ENCODE measurements at regions not wholly inside any gene's neighbourhood (a gene's known extent, or its start where the extent isn't known, plus 50 kb on each side); places are given as distances from the start of the nearest gene placed in this dataset.

GRCh38 chr5:159550951-159551350, 220.7 kb upstream of the IL12B start:
- DNase-seq (ENCODE audit: insufficient read length, low spot score) (no peak), FAIRE-seq (no peak)
- TF ChIP-seq POU2F2 (IDR thresholded peaks at IDR 0.05; ENCODE audit: low read depth, low read length), result no peak
- no peak for TF ChIP-seq PAX5 (IDR thresholded peaks at IDR 0.05; ENCODE audit: insufficient read depth, low read length, severe bottlenecking)
- TF ChIP-seq POLR2A (IDR thresholded peaks at IDR 0.05; ENCODE audit: low read depth, low read length), result no peak
- no peak for TF ChIP-seq SPI1 (IDR thresholded peaks at IDR 0.05; ENCODE audit: low read depth, low read length)
- TF ChIP-seq POLR2AphosphoS5 (IDR thresholded peaks at IDR 0.05; ENCODE audit: low read depth, low read length), result no peak
- no peak for TF ChIP-seq TAF1 (IDR thresholded peaks at IDR 0.05; ENCODE audit: low read depth, low read length)

GRCh38 chr5:159552751-159553150, 222.5 kb upstream of the IL12B start:
- DNase-seq (ENCODE audit: insufficient read length, low spot score), result no peak
- FAIRE-seq, result no peak
- TF ChIP-seq POLR2AphosphoS5 (IDR thresholded peaks at IDR 0.05; ENCODE audit: low read depth, low read length) (no peak), POU2F2 (IDR thresholded peaks at IDR 0.05; ENCODE audit: low read depth, low read length) (no peak), SPI1 (IDR thresholded peaks at IDR 0.05; ENCODE audit: low read depth, low read length) (no peak), PAX5 (IDR thresholded peaks at IDR 0.05; ENCODE audit: insufficient read depth, low read length, severe bottlenecking) (no peak), POLR2A (IDR thresholded peaks at IDR 0.05; ENCODE audit: low read depth, low read length) (no peak), TAF1 (IDR thresholded peaks at IDR 0.05; ENCODE audit: low read depth, low read length) (no peak)

DNA sequence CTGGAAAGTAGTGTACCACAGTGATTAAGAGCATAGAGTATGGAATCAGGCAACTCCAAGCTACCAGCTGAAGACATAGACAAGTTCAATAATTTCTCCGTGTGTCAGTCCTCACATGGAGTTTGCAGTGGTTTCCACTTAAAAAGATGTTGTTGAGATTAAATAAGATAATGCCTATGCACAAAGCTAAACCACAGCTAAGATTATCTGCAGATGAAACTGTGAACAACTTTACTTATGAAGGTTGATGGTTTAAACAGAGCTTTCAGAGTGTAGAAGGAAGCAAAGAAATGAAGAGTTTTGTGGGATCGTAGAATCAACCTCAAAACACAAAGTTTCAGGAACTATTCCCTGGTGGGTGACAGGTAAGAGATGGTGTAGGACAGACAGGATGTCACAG, 223.5 kb upstream of the IL12B start:
- TF ChIP-seq TAF1 (IDR thresholded peaks at IDR 0.05; ENCODE audit: low read depth, low read length) (no peak), POLR2A (IDR thresholded peaks at IDR 0.05; ENCODE audit: low read depth, low read length) (no peak), PAX5 (IDR thresholded peaks at IDR 0.05; ENCODE audit: insufficient read depth, low read length, severe bottlenecking) (no peak), POLR2AphosphoS5 (IDR thresholded peaks at IDR 0.05; ENCODE audit: low read depth, low read length) (no peak), SPI1 (IDR thresholded peaks at IDR 0.05; ENCODE audit: low read depth, low read length) (no peak), POU2F2 (IDR thresholded peaks at IDR 0.05; ENCODE audit: low read depth, low read length) (no peak)
- no peak for FAIRE-seq

GRCh38 chr5:159555084-159555483, 224.8 kb upstream of the IL12B start:
- no peak for DNase-seq (ENCODE audit: insufficient read length, low spot score)
- FAIRE-seq, result no peak
- TF ChIP-seq SPI1 (IDR thresholded peaks at IDR 0.05; ENCODE audit: low read depth, low read length) (no peak), POLR2A (IDR thresholded peaks at IDR 0.05; ENCODE audit: low read depth, low read length) (no peak), POLR2AphosphoS5 (IDR thresholded peaks at IDR 0.05; ENCODE audit: low read depth, low read length) (no peak), POU2F2 (IDR thresholded peaks at IDR 0.05; ENCODE audit: low read depth, low read length) (no peak), PAX5 (IDR thresholded peaks at IDR 0.05; ENCODE audit: insufficient read depth, low read length, severe bottlenecking) (no peak), TAF1 (IDR thresholded peaks at IDR 0.05; ENCODE audit: low read depth, low read length) (no peak)

More for the DNA sequence above, 223.5 kb upstream of the IL12B start:
- no peak for DNase-seq (ENCODE audit: insufficient read length, low spot score)

- TF ChIP-seq PAX5 (IDR thresholded peaks at IDR 0.05; ENCODE audit: insufficient read depth, low read length, severe bottlenecking) (no peak), SPI1 (IDR thresholded peaks at IDR 0.05; ENCODE audit: low read depth, low read length) (no peak), POU2F2 (IDR thresholded peaks at IDR 0.05; ENCODE audit: low read depth, low read length) (no peak)
- DNase-seq (ENCODE audit: insufficient read length, low spot score) (no peak), FAIRE-seq (no peak)
These were observed 229.1 kb upstream of the IL12B start for GRCh38 chr5:159559337-159559736.

GRCh38 chr5:159560088-159560487, 229.8 kb upstream of the IL12B start:
- FAIRE-seq, result no peak

GRCh38 chr5:159564031-159564430, 233.7 kb upstream of the IL12B start:
- FAIRE-seq, result no peak
- DNase-seq (ENCODE audit: insufficient read length, low spot score), result no peak
- TF ChIP-seq POLR2AphosphoS5 (IDR thresholded peaks at IDR 0.05; ENCODE audit: low read depth, low read length) (no peak), POU2F2 (IDR thresholded peaks at IDR 0.05; ENCODE audit: low read depth, low read length) (no peak), TAF1 (IDR thresholded peaks at IDR 0.05; ENCODE audit: low read depth, low read length) (no peak)

More at GRCh38 chr5:159560088-159560487, 229.8 kb upstream of the IL12B start:
- no peak for DNase-seq (ENCODE audit: insufficient read length, low spot score)
- TF ChIP-seq PAX5 (IDR thresholded peaks at IDR 0.05; ENCODE audit: insufficient read depth, low read length, severe bottlenecking) (no peak), POLR2A (IDR thresholded peaks at IDR 0.05; ENCODE audit: low read depth, low read length) (no peak), TAF1 (IDR thresholded peaks at IDR 0.05; ENCODE audit: low read depth, low read length) (no peak), POU2F2 (IDR thresholded peaks at IDR 0.05; ENCODE audit: low read depth, low read length) (no peak), POLR2AphosphoS5 (IDR thresholded peaks at IDR 0.05; ENCODE audit: low read depth, low read length) (no peak), SPI1 (IDR thresholded peaks at IDR 0.05; ENCODE audit: low read depth, low read length) (no peak)

GRCh38 chr5:159566832-159567231, 236.5 kb upstream of the IL12B start:
- DNase-seq (ENCODE audit: insufficient read length, low spot score), result no peak
- no peak for FAIRE-seq
- TF ChIP-seq POLR2A (IDR thresholded peaks at IDR 0.05; ENCODE audit: low read depth, low read length) (no peak), SPI1 (IDR thresholded peaks at IDR 0.05; ENCODE audit: low read depth, low read length) (no peak), TAF1 (IDR thresholded peaks at IDR 0.05; ENCODE audit: low read depth, low read length) (no peak), PAX5 (IDR thresholded peaks at IDR 0.05; ENCODE audit: insufficient read depth, low read length, severe bottlenecking) (no peak), POLR2AphosphoS5 (IDR thresholded peaks at IDR 0.05; ENCODE audit: low read depth, low read length) (no peak), POU2F2 (IDR thresholded peaks at IDR 0.05; ENCODE audit: low read depth, low read length) (no peak)

DNA sequence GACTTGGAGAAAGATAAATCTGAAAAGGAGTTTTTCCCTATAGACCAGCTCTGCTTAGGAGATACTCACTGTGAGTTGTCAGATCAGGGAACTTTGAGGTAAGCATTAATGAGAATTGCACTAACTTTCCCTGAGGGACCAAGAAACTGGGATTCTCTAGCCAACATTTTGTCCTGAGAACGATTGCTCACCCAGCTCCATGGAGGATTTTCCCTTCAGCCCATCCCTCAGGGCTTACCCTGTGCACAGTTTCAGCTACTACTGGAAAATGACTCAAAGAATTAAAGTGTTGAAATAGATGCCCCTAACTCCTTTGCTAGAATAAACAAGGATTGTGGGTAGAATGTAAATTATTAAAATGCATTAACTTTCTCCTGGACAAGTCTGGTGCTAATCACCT, 237.2 kb upstream of the IL12B start:
- TF ChIP-seq POLR2A (IDR thresholded peaks at IDR 0.05; ENCODE audit: low read depth, low read length) (no peak), POU2F2 (IDR thresholded peaks at IDR 0.05; ENCODE audit: low read depth, low read length) (no peak), TAF1 (IDR thresholded peaks at IDR 0.05; ENCODE audit: low read depth, low read length) (no peak), PAX5 (IDR thresholded peaks at IDR 0.05; ENCODE audit: insufficient read depth, low read length, severe bottlenecking) (no peak), POLR2AphosphoS5 (IDR thresholded peaks at IDR 0.05; ENCODE audit: low read depth, low read length) (no peak), SPI1 (IDR thresholded peaks at IDR 0.05; ENCODE audit: low read depth, low read length) (no peak)
- DNase-seq (ENCODE audit: insufficient read length, low spot score) (no peak), FAIRE-seq (no peak)

GRCh38 chr5:159571501-159572244, 241.4 kb upstream of the IL12B start:
- DNase-seq (ENCODE audit: insufficient read length, low spot score) (no peak), FAIRE-seq (no peak)
- TF ChIP-seq PAX5 (IDR thresholded peaks at IDR 0.05; ENCODE audit: insufficient read depth, low read length, severe bottlenecking) (no peak), POLR2AphosphoS5 (IDR thresholded peaks at IDR 0.05; ENCODE audit: low read depth, low read length) (no peak), POU2F2 (IDR thresholded peaks at IDR 0.05; ENCODE audit: low read depth, low read length) (no peak), POLR2A (IDR thresholded peaks at IDR 0.05; ENCODE audit: low read depth, low read length) (no peak), SPI1 (IDR thresholded peaks at IDR 0.05; ENCODE audit: low read depth, low read length) (no peak), TAF1 (IDR thresholded peaks at IDR 0.05; ENCODE audit: low read depth, low read length) (no peak)
